Tongue (tissue), 1 donor: ENCODE measurements at regions not wholly inside any gene's neighbourhood (a gene's known extent, or its start where the extent isn't known, plus 50 kb on each side); places are given as distances from the start of the nearest gene placed in this dataset.
"Not testable (repeated sequence)": the region's sequence is repeated elsewhere in the genome, so short reads cannot be mapped to it uniquely, and the experiment has no call there.

Experiments used
- DNase-seq: peaks from one replicate; pipeline ENCODE4 v3.0.0-alpha.2; 2015

GRCh38 chr3:6444888-6445658 lies 415.8 kb upstream of the GRM7 start:
- DNase-seq = no peak

GRCh38 chr3:6447166-6447801 lies 413.6 kb upstream of the GRM7 start:
- no peak for DNase-seq

DNA sequence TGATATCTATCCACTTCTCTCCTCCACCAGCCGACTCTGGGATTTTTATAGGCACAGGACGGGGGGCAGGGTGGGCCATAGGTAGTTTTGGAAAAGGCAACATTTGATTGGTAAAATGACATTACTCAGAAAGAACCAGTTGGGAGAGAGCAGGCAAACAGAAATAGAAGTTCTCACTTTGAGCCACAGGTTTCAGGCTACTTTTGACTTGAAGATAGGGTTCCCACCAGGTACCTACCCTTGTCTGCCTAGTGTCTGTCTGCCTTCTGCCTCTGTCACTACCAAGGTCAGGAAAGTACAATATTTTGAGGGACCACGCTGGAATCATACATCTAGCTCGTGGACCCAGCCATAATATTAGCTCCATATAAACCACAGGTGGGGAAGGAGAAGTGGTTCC lies 412.9 kb upstream of the GRM7 start:
- no peak for DNase-seq

DNA sequence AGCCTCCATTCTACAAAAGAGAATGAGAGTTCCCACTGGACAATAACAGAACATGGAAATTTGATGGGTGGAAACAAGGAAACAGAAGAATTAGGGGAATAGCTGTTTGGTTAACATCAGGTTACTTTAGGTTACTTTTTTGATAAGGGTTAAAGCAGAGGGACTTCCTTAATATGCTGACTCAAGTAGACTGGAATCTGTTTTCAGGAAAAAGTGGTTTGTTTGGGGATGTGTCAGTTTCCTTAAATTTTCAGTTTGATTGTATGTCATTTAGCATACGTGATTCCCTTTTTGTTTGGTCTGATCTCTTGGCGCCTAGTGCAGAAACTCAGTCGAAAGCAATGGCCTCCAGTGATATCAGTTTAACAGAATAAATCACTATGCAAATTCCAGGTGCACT lies 411.8 kb upstream of the GRM7 start:
- DNase-seq = no peak

- DNase-seq = no peak
These were observed 407.9 kb upstream of the GRM7 start for GRCh38 chr3:6452974-6453373.

DNA sequence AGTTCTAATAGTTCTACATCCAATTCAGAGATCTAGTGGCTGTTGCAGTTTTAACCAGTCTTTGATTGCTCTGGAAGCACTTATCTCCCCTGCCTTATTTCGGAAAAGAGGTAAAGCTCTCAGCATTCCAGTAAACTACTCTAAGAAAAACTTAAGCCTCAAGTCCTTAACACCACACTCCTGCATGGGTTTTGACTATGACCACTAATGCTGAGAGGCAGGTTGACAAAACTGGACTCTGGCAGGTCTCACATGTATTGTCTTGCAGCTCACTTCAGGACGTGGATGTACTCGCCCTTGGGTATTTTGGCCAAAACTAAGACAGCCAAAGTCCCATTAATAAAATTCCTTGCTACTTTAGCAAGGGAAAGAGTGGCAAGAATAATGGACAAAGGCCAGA lies 405.9 kb upstream of the GRM7 start:
- DNase-seq = no peak

GRCh38 chr3:6467186-6467585 lies 393.7 kb upstream of the GRM7 start:
- no peak for DNase-seq

- no peak for DNase-seq
These were observed 392.3 kb upstream of the GRM7 start for GRCh38 chr3:6468589-6468988.

DNA sequence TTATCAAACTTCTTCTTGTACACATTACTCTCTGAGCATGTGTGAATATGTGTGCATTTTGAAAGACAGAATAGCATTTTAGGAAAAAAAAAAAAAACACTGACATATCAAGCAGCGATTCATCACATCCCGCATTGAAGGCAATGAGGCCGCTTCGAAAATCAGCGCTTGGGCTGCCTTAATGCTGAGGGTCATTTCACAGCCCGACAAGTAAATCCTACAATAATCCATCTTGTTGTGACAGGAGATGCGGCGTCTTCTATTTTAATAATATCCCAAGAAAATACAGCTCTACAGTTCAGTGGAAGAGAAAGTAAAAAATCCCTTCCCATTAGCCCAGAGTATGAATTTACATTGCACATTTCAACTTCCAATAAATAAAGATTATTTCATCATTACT lies 389.2 kb upstream of the GRM7 start:
- no peak for DNase-seq

GRCh38 chr3:6490487-6491327 lies 370.2 kb upstream of the GRM7 start:
- not testable (repeated sequence) for DNase-seq

GRCh38 chr3:6491768-6492167 lies 369.1 kb upstream of the GRM7 start:
- DNase-seq = no peak

- no peak for DNase-seq
These were observed 368.6 kb upstream of the GRM7 start for GRCh38 chr3:6492306-6492705.

GRCh38 chr3:6498944-6499343 lies 362.0 kb upstream of the GRM7 start:
- DNase-seq = not testable (repeated sequence)

DNA sequence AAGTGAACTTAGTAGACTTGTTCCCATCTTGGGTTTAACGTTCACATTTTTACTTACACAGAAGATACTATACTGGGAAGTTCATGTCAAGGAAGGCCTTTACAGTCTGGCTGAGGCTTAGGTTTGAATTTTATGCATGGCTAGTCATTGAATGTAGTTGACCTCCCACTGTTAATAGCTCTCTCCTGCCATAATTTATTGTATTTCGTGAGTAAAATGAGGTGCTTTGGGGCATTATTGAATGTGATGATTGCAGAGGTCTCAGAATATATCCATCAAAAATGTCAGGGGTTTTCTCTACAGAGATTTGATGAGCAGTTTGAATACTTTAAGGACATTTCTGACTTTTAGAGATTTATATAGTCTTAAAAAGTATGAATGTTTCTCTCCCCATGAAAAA lies 356.6 kb upstream of the GRM7 start:
- no peak for DNase-seq

GRCh38 chr3:6504834-6505233 lies 356.1 kb upstream of the GRM7 start:
- DNase-seq = no peak

DNA sequence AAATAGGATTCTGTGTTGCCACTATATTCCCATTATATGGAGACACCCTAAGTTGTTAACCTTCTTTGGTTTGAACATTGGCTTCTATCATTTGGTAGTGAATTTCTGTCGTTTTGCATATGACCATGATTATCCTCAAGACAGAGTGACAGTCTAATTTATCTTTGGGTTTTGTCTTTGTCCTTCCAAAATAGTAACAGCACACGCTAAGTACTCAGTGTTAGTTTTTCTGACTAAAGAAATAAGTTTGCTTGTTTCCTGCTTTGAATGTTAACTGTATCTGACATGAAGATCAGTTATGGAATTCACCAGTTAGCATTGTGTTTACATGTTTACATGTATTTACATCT lies 352.5 kb upstream of the GRM7 start:
- DNase-seq = no peak

DNA sequence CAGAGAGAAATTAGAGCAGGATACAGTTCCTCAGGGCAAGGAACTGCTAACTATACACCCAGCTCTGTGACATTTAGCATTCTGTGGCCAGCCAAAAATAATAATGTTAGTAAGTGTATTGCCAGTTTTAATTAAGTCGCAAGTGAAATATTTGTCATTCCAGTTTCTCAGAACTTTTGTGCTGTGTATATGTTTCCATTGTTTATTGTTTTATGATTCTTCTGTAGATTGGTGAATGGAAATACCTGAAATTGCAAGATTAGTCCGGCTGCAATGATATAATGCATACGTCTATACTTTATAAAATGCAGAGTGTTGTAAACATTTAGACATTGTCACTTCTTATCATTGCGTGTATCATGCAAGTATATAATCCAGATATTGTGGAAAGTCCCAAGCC lies 351.3 kb upstream of the GRM7 start:
- DNase-seq = no peak

DNA sequence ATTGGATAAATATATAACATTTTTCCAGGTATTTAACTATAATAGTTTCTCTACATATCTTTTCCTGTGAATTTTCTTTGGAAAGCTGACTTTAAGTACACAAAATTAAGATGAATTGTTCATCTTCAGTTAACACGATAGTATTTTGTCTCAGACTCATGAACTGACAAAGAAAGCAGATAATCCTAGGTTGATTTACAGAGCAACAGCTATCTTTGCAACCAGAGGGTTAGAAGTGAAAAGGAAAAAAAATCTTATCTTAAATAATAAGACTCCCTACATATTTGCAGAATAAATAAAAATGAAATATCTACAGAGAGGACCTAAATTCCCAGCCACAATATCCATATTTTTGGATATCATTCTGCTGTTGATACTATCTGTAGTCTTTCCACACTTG lies 350.2 kb upstream of the GRM7 start:
- no peak for DNase-seq

GRCh38 chr3:6512172-6512800 lies 348.6 kb upstream of the GRM7 start:
- DNase-seq = no peak

GRCh38 chr3:6516143-6516542 lies 344.8 kb upstream of the GRM7 start:
- DNase-seq = no peak

- DNase-seq = no peak
These were observed 344.2 kb upstream of the GRM7 start for GRCh38 chr3:6516694-6517093.

DNA sequence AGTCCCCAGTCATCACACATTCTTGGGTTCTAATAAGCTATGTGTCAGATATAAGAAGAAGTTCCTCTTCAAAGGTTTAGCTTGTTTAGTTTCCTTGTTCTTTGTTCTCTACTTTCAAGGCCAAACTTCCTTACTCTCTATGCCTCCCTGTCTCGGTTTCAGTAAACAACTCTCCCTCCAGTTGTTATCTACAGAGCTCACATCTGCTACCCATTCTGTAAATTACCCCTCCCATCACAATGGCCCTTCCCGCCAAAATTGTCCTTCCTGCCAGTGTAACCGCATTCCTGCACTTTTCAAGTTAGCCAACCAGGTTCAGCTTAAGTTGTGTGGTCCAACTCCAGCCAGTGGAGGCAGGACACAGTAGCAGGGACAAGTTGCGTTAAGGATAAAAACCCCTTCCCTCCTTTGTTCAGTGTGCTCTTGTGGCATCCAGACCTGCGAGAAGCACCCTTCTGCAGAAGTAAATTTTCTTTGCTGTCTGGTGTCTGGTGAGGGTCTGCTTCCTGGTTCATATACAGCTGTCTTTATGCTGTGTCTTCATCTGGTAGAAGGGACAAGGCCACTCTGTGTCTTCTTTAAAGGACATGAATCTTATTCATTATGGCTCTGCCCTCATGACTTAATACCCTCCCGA lies 342.1 kb upstream of the GRM7 start:
- DNase-seq = no peak
